OCI-LY3 (cell line): ENCODE measurements at regions not wholly inside any gene's neighbourhood (a gene's known extent, or its start where the extent isn't known, plus 50 kb on each side); places are given as distances from the start of the nearest gene placed in this dataset.
A peak's percentile ranks its signal among the peaks of the same experiment; 100 is the strongest.

Source experiments
- H2AFZ ChIP-seq: fragments of 200-600, 300-600 bp; shearing (Covaris generic); 2 replicates; pipeline ENCODE4 v1.6.0; 2014; ENCODE audit warnings: antibody characterized with exemption, low read depth, low read length
- H3K27ac ChIP-seq: fragments of 200-600, 300-600 bp; sonication (generic); 2 replicates; pipeline ENCODE4 v1.5.1; 2014; ENCODE audit warnings: mild to moderate bottlenecking, low read length, moderate library complexity, mixed read lengths
- H3K27me3 ChIP-seq: fragments of 200-600, 300-600 bp; sonication (generic); 2 replicates; pipeline ENCODE4 v1.6.1; 2014; ENCODE audit warnings: low read depth, low read length, mixed read lengths
- H3K36me3 ChIP-seq: fragments of 200-600, 300-600 bp; sonication (generic); replicated peaks from 2 replicates; pipeline ENCODE3; 2014; ENCODE audit warnings: low read depth, low read length, mixed read lengths
- H3K4me1 ChIP-seq: fragments of 300-600, 200-600 bp; sonication (generic); 2 replicates; pipeline ENCODE4 v1.6.1; 2014; ENCODE audit warnings: low read length, mixed read lengths
- H3K4me2 ChIP-seq: fragments of 200-600, 300-600 bp; sonication (generic); 2 replicates; pipeline ENCODE4 v1.6.1; 2014; ENCODE audit warnings: low read length, mixed read lengths
- H3K4me3 ChIP-seq: fragments of 300-600, 200-600 bp; sonication (generic); 2 replicates; pipeline ENCODE4 v1.5.1; 2014; ENCODE audit warnings: antibody characterized with exemption, mild to moderate bottlenecking, low read length, moderate library complexity
- H3K79me2 ChIP-seq: fragments of 300-600, 200-600 bp; shearing (Covaris generic); 2 replicates; pipeline ENCODE4 v1.6.1; 2014; ENCODE audit warnings: mild to moderate bottlenecking, low read length, mixed read lengths
- H3K9ac ChIP-seq: fragments of 300-600, 200-600 bp; shearing (Covaris generic); 2 replicates; pipeline ENCODE4 v1.6.0; 2014; ENCODE audit warnings: mild to moderate bottlenecking, low read length, moderate library complexity
- H3K9me3 ChIP-seq: fragments of 200-600, 300-600 bp; shearing (Covaris generic); 2 replicates; pipeline ENCODE4 v1.6.1; 2014; ENCODE audit warnings: low read length, mixed read lengths; ENCODE audit not compliant: insufficient read depth
- H4K20me1 ChIP-seq: fragments of 200-600, 300-600 bp; sonication (generic); 2 replicates; pipeline ENCODE4 v1.6.1; 2016; ENCODE audit warnings: low read length, mixed read lengths; ENCODE audit not compliant: insufficient read depth
- EZH2phosphoT487 ChIP-seq: fragments of 200-600 bp; shearing (Covaris generic); IDR thresholded peaks from 2 replicates; pipeline ENCODE4 v1.6.1; 2018; ENCODE audit warnings: antibody characterized with exemption, mixed run types, low read depth
- TF ChIP-seq, protein P1 (sequence below): fragments of 200-600, 300-600 bp; sonication (generic); IDR thresholded peaks from 2 replicates; pipeline ENCODE4 v1.5.1; 2014; ENCODE audit warnings: antibody characterized with exemption, low read length, low read depth

DNA sequence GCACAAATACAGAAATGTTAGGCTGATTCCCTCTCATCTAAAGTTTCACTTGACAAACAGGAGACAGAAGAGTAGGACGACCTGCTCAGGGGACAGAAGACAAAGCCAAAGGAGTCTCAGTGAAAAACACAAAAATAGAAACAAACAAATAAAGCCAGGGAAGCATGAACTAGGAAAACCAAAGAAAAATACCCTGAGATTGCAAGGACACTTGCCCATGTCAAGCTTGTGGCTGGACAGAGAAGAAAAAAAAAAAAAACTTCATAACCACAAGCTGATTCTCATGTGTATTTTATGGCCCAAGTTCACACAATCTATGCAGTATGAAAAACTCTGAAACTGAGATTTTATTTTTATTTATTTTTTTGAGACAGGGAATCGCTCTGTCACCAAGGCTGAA lies 85.6 kb upstream of the BEND6 start:
- TF ChIP-seq, protein P1, sequence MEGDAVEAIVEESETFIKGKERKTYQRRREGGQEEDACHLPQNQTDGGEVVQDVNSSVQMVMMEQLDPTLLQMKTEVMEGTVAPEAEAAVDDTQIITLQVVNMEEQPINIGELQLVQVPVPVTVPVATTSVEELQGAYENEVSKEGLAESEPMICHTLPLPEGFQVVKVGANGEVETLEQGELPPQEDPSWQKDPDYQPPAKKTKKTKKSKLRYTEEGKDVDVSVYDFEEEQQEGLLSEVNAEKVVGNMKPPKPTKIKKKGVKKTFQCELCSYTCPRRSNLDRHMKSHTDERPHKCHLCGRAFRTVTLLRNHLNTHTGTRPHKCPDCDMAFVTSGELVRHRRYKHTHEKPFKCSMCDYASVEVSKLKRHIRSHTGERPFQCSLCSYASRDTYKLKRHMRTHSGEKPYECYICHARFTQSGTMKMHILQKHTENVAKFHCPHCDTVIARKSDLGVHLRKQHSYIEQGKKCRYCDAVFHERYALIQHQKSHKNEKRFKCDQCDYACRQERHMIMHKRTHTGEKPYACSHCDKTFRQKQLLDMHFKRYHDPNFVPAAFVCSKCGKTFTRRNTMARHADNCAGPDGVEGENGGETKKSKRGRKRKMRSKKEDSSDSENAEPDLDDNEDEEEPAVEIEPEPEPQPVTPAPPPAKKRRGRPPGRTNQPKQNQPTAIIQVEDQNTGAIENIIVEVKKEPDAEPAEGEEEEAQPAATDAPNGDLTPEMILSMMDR, result no peak
- no peak for TF ChIP-seq EZH2phosphoT487
- Histone ChIP-seq H3K27ac (no peak overlapping the region), H3K79me2 (no peaks in the 10 kb centered on the region), H3K4me3 (no peak overlapping the region), H3K27me3 (no peaks in the 10 kb centered on the region), H3K36me3 (no peaks in the 10 kb centered on the region), H3K9me3 (no peaks in the 10 kb centered on the region), H3K4me2 (no peak overlapping the region), H2AFZ (no peak overlapping the region), H3K9ac (no peak overlapping the region), H4K20me1 (no peaks in the 10 kb centered on the region), H3K4me1 (peaks cover 44% of the 10 kb centered on the region)

DNA sequence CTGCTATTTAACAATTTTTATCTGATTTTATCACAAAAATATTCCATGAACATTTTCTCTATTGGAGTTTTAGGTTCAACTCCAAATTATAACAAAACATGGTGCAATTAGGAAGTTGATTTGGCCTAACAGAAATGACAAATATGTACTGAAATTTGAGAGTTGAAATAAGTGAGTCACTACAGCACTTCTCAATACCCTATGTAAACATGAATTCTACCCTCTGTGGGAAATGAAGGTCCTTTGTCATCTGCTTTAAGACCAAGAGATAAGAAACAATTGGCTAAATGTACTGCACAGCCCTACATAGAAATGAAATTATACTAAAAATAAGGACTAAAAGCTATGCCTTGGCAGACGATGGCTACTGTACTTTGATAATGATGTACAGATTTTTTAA lies 86.2 kb upstream of the BEND6 start:
- peak overlapping the region; percentile 42; the same call in 1 of the 2 replicates for H3K4me2 ChIP-seq
- no peaks in the 10 kb centered on the region for H4K20me1 ChIP-seq
- H3K79me2 ChIP-seq, result no peaks in the 10 kb centered on the region
- no peak for TF ChIP-seq EZH2phosphoT487
- TF ChIP-seq, protein P1, result no peak
- peaks cover 50% of the 10 kb centered on the region for H3K4me1 ChIP-seq
- H3K4me3 ChIP-seq, result no peak overlapping the region
- no peak overlapping the region for H3K27ac ChIP-seq
- H3K9ac ChIP-seq, result no peak overlapping the region
- H3K9me3 ChIP-seq, result no peaks in the 10 kb centered on the region
- H2AFZ ChIP-seq, result no peak overlapping the region
- H3K27me3 ChIP-seq, result no peaks in the 10 kb centered on the region
- no peaks in the 10 kb centered on the region for H3K36me3 ChIP-seq

DNA sequence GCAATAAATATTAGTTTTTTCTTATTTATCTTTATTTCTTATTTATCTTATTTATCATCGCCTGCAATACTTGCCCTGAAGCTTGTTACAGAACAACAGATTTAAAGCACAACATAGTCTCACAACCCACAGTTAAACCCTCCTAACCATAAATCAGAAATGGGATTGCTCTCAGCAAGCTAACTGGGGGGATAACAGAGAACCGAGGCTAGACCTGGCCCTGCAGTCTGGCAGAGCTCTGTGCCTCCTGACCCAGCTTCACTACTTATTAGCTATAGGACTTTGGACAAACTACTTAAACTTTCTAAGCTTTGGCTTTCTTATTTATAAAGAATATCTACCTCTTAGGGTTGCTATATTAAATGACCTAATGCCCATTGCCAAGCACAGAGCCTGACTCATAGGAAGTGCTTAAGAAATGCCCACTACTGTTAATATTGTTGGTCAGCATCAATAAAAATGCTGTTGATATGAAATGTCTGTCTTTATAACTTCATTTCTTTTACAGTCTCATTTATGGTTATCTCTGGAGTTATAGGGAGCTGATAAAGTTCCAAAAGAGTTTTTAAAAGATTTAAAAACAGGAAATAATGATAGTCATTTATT lies 87.9 kb upstream of the BEND6 start:
- Histone ChIP-seq H3K9ac (no peak overlapping the region), H3K79me2 (no peaks in the 10 kb centered on the region), H3K27ac (peak overlapping the region; percentile 14; the same call in 1 of the 2 replicates), H3K4me2 (peak overlapping the region; percentile 42), H3K36me3 (peaks cover 4% of the 10 kb centered on the region), H4K20me1 (no peaks in the 10 kb centered on the region), H2AFZ (no peak overlapping the region), H3K4me1 (peaks cover 67% of the 10 kb centered on the region), H3K4me3 (peak overlapping the region; percentile 29), H3K9me3 (no peaks in the 10 kb centered on the region), H3K27me3 (no peaks in the 10 kb centered on the region)
- TF ChIP-seq, protein P1, result no peak

DNA sequence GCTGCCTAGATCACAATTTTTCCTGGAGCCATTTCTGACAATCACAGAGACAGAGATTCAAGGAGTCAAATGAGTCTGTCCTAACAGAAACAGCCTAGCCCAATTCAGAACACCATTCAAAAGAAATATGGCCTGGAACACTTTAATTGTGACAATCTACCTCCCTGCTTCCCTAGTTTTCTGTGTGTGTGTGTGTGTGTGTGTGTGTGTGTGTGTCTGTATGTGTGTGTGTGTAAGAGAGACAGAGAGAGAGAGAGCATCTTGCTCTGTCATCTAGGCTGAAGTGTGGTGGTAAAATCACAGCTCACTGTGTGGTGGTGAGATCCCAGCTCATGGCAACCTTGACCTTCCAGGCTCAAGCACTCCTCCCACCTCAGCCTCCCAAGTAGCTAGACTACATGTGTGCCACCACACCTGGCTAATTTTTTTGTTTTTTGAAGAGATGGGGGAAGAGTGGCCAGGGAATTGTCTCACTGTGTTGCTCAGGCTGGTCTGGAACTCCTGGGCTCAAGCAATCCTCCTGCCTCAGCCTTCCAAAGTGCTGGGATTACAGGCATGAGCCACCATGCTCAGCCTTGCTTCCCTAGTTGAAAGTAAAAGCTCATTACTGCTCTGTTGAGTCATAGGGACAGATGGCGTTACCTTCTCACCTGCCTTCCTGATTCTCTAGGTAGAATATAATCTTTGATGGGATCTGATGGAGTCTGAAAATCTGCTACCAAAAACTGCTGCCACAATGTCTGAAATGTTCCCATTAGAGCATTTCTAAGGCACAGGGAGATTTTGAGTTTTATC lies 89.6 kb upstream of the BEND6 start:
- Histone ChIP-seq H3K27me3 (no peaks in the 10 kb centered on the region), H3K4me3 (no peak overlapping the region), H3K27ac (no peak overlapping the region), H2AFZ (no peak overlapping the region), H3K36me3 (peaks cover 4% of the 10 kb centered on the region), H4K20me1 (no peaks in the 10 kb centered on the region), H3K79me2 (no peaks in the 10 kb centered on the region), H3K9ac (no peak overlapping the region), H3K4me1 (peaks cover 72% of the 10 kb centered on the region), H3K4me2 (no peak overlapping the region), H3K9me3 (no peaks in the 10 kb centered on the region)
- TF ChIP-seq, protein P1, result no peak
- TF ChIP-seq EZH2phosphoT487, result no peak
